ENCODE measurements at regions not wholly inside any gene's neighbourhood (a gene's known extent, or its start where the extent isn't known, plus 50 kb on each side); places are given as distances from the start of the nearest gene placed in this dataset.
"Not testable (repeated sequence)": the region's sequence is repeated elsewhere in the genome, so short reads cannot be mapped to it uniquely, and the experiment has no call there.

GRCh38 chr2:238528953-238529781 lies 102.4 kb downstream of the ASB1 start:
- DNase-seq (ENCODE audit: low read depth), result no peak
- TF ChIP-seq, protein P1, sequence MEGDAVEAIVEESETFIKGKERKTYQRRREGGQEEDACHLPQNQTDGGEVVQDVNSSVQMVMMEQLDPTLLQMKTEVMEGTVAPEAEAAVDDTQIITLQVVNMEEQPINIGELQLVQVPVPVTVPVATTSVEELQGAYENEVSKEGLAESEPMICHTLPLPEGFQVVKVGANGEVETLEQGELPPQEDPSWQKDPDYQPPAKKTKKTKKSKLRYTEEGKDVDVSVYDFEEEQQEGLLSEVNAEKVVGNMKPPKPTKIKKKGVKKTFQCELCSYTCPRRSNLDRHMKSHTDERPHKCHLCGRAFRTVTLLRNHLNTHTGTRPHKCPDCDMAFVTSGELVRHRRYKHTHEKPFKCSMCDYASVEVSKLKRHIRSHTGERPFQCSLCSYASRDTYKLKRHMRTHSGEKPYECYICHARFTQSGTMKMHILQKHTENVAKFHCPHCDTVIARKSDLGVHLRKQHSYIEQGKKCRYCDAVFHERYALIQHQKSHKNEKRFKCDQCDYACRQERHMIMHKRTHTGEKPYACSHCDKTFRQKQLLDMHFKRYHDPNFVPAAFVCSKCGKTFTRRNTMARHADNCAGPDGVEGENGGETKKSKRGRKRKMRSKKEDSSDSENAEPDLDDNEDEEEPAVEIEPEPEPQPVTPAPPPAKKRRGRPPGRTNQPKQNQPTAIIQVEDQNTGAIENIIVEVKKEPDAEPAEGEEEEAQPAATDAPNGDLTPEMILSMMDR (IDR thresholded peaks at IDR 0.05; ENCODE audit: insufficient read depth, low read depth, low read length, missing control alignments), result no peak
- H3K4me3 ChIP-seq (ENCODE audit: low read depth, low read length), result no peak overlapping the region

GRCh38 chr2:238531017-238531645 lies 104.4 kb downstream of the ASB1 start:
- DNase-seq (ENCODE audit: low read depth); H3K4me3 ChIP-seq (ENCODE audit: low read depth, low read length): not testable (repeated sequence)

- not testable (repeated sequence) for H3K4me3 ChIP-seq (ENCODE audit: low read depth, low read length); DNase-seq (ENCODE audit: low read depth)
Measured at GRCh38 chr2:238543732-238544131, 117.0 kb downstream of the ASB1 start.

DNA sequence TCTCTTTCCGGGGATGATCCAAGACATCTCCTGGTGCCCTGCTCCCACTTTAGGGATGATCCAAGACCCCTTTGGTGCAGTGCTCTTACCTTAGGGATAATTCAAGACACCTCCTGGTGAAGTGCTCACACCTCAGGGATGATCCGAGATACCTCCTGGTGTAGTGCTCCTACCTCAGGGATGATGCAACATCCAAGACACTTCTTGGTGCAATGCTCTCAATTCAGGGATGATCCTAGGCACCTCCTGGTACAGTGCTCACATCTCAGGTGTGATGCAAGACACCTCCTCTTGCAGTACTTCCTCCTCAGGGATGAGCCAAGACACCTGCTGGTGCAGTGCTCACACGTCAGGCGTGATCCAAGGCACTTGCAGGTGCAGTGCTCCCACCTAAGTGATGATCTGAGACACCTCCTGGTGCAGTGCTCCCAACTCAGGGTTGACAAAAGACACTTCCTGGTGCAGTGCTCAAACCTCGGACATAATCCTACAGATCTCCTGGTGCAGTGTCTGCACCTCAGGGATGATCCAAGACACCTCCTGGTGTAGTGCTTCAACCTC lies 122.3 kb downstream of the ASB1 start:
- DNase-seq (ENCODE audit: low read depth), result no peak
- H3K4me3 ChIP-seq (ENCODE audit: low read depth, low read length), result no peak overlapping the region
- TF ChIP-seq, protein P1 (IDR thresholded peaks at IDR 0.05; ENCODE audit: insufficient read depth, low read depth, low read length, missing control alignments), result no peak

DNA sequence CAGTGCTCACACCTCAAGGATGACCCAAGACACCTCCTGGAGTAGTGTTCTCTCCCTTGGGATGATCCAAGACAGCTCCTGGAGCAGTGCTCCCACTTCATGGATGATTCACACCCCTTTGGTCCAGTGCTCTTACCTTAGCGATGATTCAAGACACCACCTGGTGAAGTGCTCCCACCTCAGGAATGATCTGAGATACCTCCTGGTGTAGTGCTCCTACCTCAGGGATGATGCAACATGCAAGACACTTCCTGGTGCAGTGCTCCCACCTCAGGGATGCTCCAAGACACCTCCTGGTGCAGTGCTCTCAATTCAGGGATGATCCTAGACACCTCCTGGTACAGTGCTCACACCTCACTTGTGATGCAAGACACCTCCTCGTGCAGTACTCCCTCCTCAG lies 123.1 kb downstream of the ASB1 start:
- H3K4me3 ChIP-seq (ENCODE audit: low read depth, low read length), result no peak overlapping the region
- no peak for DNase-seq (ENCODE audit: low read depth)
- TF ChIP-seq, protein P1 (IDR thresholded peaks at IDR 0.05; ENCODE audit: insufficient read depth, low read depth, low read length, missing control alignments), result no peak

DNA sequence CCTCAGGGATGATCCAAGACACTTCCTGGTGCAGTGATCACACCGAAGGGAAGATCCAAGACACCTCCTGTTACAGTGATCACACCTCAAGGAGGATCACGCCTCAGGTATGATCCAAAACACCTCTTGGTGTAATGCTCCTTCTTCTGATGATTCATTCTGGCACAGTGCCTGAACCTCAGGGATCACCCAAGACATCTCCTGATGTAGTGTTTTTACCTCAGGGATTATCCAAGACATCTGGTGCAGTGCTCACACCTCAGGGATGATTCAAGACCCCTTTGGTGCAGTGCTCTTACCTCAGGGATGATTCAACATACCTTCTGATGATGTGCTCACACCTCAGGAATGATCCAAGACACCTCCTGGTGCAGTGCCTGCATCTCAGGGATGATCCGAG lies 124.4 kb downstream of the ASB1 start:
- TF ChIP-seq, protein P1 (IDR thresholded peaks at IDR 0.05; ENCODE audit: insufficient read depth, low read depth, low read length, missing control alignments), result no peak

DNA sequence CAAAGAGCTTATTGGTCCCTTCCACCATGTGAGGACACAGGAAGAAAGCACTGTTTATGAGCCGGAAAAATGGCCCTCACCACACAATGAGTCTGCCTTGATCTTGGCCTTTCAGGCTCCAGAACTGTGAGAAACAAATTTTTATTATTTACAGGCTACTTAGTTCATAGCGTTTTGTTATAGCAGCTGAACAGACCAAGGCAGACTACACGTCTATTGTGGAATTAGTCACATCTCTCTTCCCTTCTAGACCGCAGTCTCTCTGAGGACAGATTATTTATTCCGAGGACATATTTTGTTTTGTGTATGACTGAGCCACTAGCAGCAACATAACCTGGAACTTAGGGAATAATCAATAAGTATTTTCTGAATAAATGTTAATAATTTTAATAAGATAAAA lies 125.5 kb downstream of the ASB1 start:
- no peak for DNase-seq (ENCODE audit: low read depth)
- TF ChIP-seq, protein P1 (IDR thresholded peaks at IDR 0.05; ENCODE audit: insufficient read depth, low read depth, low read length, missing control alignments), result no peak
- no peak overlapping the region for H3K4me3 ChIP-seq (ENCODE audit: low read depth, low read length)

More for the DNA sequence above, 124.4 kb downstream of the ASB1 start:
- H3K4me3 ChIP-seq (ENCODE audit: low read depth, low read length), result no peak overlapping the region
- no peak for DNase-seq (ENCODE audit: low read depth)
